Neuronal stem cell (in vitro differentiated cells): ENCODE measurements at regions not wholly inside any gene's neighbourhood (a gene's known extent, or its start where the extent isn't known, plus 50 kb on each side); places are given as distances from the start of the nearest gene placed in this dataset.

Experiments
- DNase-seq: peaks from one replicate; pipeline ENCODE4 v3.0.0-alpha.2; 2013; ENCODE audit warnings: low spot score
- H2AFZ ChIP-seq: one replicate; pipeline ENCODE4 v1.6.1; 2013; ENCODE audit warnings: mild to moderate bottlenecking, low read length, inconsistent platforms
- H2AK5ac ChIP-seq: 2 replicates; pipeline ENCODE4 v1.6.1; 2013; ENCODE audit warnings: low read depth, mild to moderate bottlenecking, inconsistent platforms, low read length, moderate library complexity, mixed read lengths
- H2BK120ac ChIP-seq: 2 replicates; pipeline ENCODE4 v1.6.1; 2013; ENCODE audit warnings: low read depth, mild to moderate bottlenecking, inconsistent platforms, low read length, moderate library complexity, mixed read lengths
- H2BK12ac ChIP-seq: one replicate; pipeline ENCODE4 v1.6.1; 2013; ENCODE audit warnings: low read length, inconsistent platforms
- H2BK15ac ChIP-seq: 2 replicates; pipeline ENCODE4 v1.6.1; 2013; ENCODE audit warnings: mild to moderate bottlenecking, low read length, inconsistent platforms, mixed read lengths
- H2BK5ac ChIP-seq: one replicate; pipeline ENCODE4 v1.6.1; 2013; ENCODE audit warnings: inconsistent platforms, mild to moderate bottlenecking, low read length, moderate library complexity
- H3K14ac ChIP-seq: one replicate; pipeline ENCODE4 v1.6.1; 2013; ENCODE audit warnings: low read length, inconsistent platforms
- H3K18ac ChIP-seq: 2 replicates; pipeline ENCODE4 v1.6.1; 2013; ENCODE audit warnings: low read length, inconsistent platforms
- H3K23ac ChIP-seq: 2 replicates; pipeline ENCODE4 v1.6.1; 2013; ENCODE audit warnings: low read depth, mild to moderate bottlenecking, mixed read lengths, low read length, inconsistent platforms; ENCODE audit not compliant: poor library complexity
- H3K27ac ChIP-seq: replicated peaks from 3 replicates; pipeline ENCODE4 v1.5.1; 2013; ENCODE audit warnings: low read length, inconsistent platforms
- H3K27me3 ChIP-seq, 3 experiments: 2 replicates each; pipeline ENCODE4 v1.6.1; 2013; ENCODE audit warnings: low read length in 3 of 3, mild to moderate bottlenecking in 2 of 3, inconsistent platforms in 1 of 3, low read depth in 1 of 3, mixed read lengths in 1 of 3, moderate library complexity in 1 of 3; ENCODE audit not compliant: control insufficient read depth in 3 of 3, insufficient read depth in 3 of 3
- H3K36me3 ChIP-seq, 2 donors: replicated peaks in 1 of 2; 2 replicates each; pipeline ENCODE4 v1.6.1; 2013; ENCODE audit warnings: low read length in 2 of 2; ENCODE audit not compliant: control insufficient read depth in 2 of 2, insufficient read depth in 2 of 2
- H3K4ac ChIP-seq: 2 replicates; pipeline ENCODE4 v1.6.1; 2013; ENCODE audit warnings: inconsistent platforms, mild to moderate bottlenecking, low read length, moderate library complexity
- H3K4me1 ChIP-seq, 2 donors: 1 replicate in 1 of 2; 2 replicates in 1 of 2; pipeline ENCODE4 v1.6.1; 2013; ENCODE audit warnings: low read length in 2 of 2, low read depth in 1 of 2; ENCODE audit not compliant: control insufficient read depth in 2 of 2, insufficient read depth in 1 of 2
- H3K4me2 ChIP-seq: one replicate; pipeline ENCODE4 v1.6.1; 2013; ENCODE audit warnings: mild to moderate bottlenecking, low read length, inconsistent platforms; ENCODE audit not compliant: insufficient read depth, poor library complexity, severe bottlenecking
- H3K4me3 ChIP-seq, 2 donors: 2 replicates each; pipeline ENCODE4 v1.5.1; 2013; ENCODE audit warnings: low read length in 2 of 2, mild to moderate bottlenecking in 2 of 2, inconsistent platforms in 1 of 2, moderate library complexity in 1 of 2
- H3K79me1 ChIP-seq: one replicate; pipeline ENCODE4 v1.6.1; 2013; ENCODE audit warnings: low read depth, mild to moderate bottlenecking, inconsistent platforms, low read length, moderate library complexity
- H3K9ac ChIP-seq: one replicate; pipeline ENCODE4 v1.6.1; 2013; ENCODE audit warnings: mild to moderate bottlenecking, low read depth, low read length, inconsistent platforms; ENCODE audit not compliant: poor library complexity
- H3K9me3 ChIP-seq, 2 donors: replicated peaks in 1 of 2; 2 replicates each; pipeline versions ENCODE3 to v1.6.1; 2013; ENCODE audit warnings: low read length in 2 of 2, mild to moderate bottlenecking in 2 of 2, inconsistent platforms in 1 of 2, low read depth in 1 of 2, mixed read lengths in 1 of 2, moderate library complexity in 1 of 2; ENCODE audit not compliant: control insufficient read depth in 2 of 2, insufficient read depth in 1 of 2
- H4K8ac ChIP-seq: one replicate; pipeline ENCODE4 v1.6.1; 2013; ENCODE audit warnings: low read depth, mild to moderate bottlenecking, inconsistent platforms, low read length, moderate library complexity
- H4K91ac ChIP-seq: one replicate; pipeline ENCODE4 v1.6.1; 2013; ENCODE audit warnings: low read length, low read depth, mild to moderate bottlenecking, inconsistent platforms; ENCODE audit not compliant: poor library complexity
- WGBS, 2 donors: extraction: QIAGEN DNeasy Blood & Tissue Kit; methylation state at CpG; one replicate each; pipeline ENCODE4 v1.1.7; 2013; ENCODE audit warnings: missing lambda C conversion rate in 2 of 2, mixed read lengths in 1 of 2; ENCODE audit not compliant: insufficient read length in 2 of 2, insufficient replicate concordance in 1 of 2; ENCODE audit errors: extremely low coverage in 2 of 2; 5-methylcytosine and 5-hydroxymethylcytosine counted together

DNA sequence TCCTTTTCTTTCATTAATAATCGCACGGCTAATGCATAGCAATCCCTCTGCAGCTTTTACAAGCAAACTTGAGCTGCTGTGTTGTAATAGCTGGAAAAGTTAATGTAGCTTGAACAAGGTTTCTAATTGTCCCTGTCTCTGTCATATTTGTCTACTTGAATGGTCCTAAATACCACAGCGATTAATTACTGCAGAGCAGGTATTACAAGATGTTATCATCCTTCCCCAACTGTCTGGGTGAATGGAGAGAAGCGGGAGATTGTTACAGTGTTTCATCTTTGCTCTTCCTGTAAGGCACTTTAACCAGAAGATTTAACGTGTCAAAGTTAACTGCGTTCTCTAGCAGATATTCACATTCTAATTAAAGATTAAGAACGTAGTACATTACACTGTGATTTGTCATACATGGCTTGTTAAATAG is 422.2 kb upstream of the POU3F3 start:
- H3K4ac ChIP-seq = no peak overlapping the region
- DNase-seq = no peak
- H3K79me1 ChIP-seq = no peaks in the 10 kb centered on the region
- H3K14ac ChIP-seq = no peak overlapping the region
- H4K8ac ChIP-seq = no peak overlapping the region
- H3K4me1 ChIP-seq = peaks cover 21 to 56% of the 10 kb centered on the region in 2 donors
- H2BK12ac ChIP-seq = no peak overlapping the region
- H2BK120ac ChIP-seq = no peak overlapping the region
- 100% methylated on average over 2 of the region's 7 CpGs; no CpG with 5 or more reads in 1 of the 2 donors for WGBS, 2 donors
- no peak overlapping the region for H3K18ac ChIP-seq
- H3K36me3 ChIP-seq = no peaks in the 10 kb centered on the region
- H3K27me3 ChIP-seq = no peaks in the 10 kb centered on the region
- no peak overlapping the region for H3K23ac ChIP-seq
- no peak overlapping the region for H3K4me3 ChIP-seq
- no peak overlapping the region for H2BK5ac ChIP-seq
- H3K27ac ChIP-seq = no peak overlapping the region
- H3K9me3 ChIP-seq = no peaks in the 10 kb centered on the region
- no peak overlapping the region for H2AFZ ChIP-seq
- no peak overlapping the region for H2BK15ac ChIP-seq
- H3K4me2 ChIP-seq = no peak overlapping the region
- H4K91ac ChIP-seq = no peak overlapping the region
- no peak overlapping the region for H3K9ac ChIP-seq
- H2AK5ac ChIP-seq = no peak overlapping the region

DNA sequence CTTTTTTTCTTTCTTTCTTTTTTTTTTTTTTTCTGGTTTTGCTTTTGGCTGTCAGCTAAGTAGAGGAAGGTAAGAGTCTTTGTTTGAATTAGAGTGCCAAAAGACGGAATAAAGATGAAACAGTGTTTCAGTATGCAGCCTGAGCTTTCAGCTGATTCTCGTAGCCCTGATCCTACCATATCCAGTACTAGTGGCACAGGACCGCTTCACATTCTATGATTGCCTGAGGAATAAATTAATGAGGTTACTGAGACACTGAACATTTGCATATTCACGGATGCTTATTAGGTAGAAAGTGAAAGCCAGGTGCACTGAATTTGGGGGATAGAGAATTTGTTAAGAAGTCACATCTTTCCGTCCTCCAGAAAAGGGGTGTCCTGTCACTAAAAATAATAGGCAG is 421.5 kb upstream of the POU3F3 start:
- Histone ChIP-seq H3K27me3 (no peaks in the 10 kb centered on the region), H3K18ac (no peak overlapping the region), H3K4me1 (peaks cover 21 to 53% of the 10 kb centered on the region in 2 donors), H3K79me1 (no peaks in the 10 kb centered on the region), H4K8ac (no peak overlapping the region), H3K23ac (no peak overlapping the region), H2BK5ac (no peak overlapping the region), H3K27ac (no peak overlapping the region), H2AK5ac (no peak overlapping the region), H2BK12ac (no peak overlapping the region), H3K4me2 (no peak overlapping the region), H3K14ac (no peak overlapping the region), H2BK15ac (no peak overlapping the region), H4K91ac (no peak overlapping the region), H3K4ac (no peak overlapping the region), H3K9ac (no peak overlapping the region), H2AFZ (no peak overlapping the region), H3K4me3 (no peak overlapping the region), H2BK120ac (no peak overlapping the region), H3K9me3 (no peaks in the 10 kb centered on the region), H3K36me3 (no peaks in the 10 kb centered on the region)
- WGBS, 2 donors = no CpG with 5 or more reads among the region's 5 CpGs
- DNase-seq = no peak

DNA sequence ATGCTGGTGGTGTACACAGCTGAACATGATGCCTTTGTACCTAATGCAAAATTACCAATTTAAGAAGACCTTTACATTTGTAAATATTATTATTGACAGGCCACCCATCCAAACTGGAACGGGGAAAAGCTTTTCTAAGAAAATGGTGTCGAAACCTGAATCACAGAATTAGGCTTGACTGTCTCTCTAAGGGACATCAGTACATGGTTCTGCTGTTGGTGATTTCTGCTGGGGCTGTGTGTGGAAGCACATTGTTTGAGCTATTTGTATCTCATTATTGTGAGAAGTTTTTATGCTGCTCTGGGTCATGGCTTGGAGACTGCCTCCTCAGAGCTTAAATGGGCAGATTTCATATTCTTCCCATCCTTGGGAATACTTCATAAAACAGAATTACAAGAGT is 420.9 kb upstream of the POU3F3 start:
- H3K27me3 ChIP-seq = no peaks in the 10 kb centered on the region
- H4K8ac ChIP-seq = no peak overlapping the region
- no peak overlapping the region for H3K27ac ChIP-seq
- no peaks in the 10 kb centered on the region for H3K79me1 ChIP-seq
- no peak overlapping the region for H2BK15ac ChIP-seq
- H3K4me2 ChIP-seq = no peak overlapping the region
- no peak overlapping the region for H2BK120ac ChIP-seq
- no peak for DNase-seq
- no peak overlapping the region for H3K14ac ChIP-seq
- no peak overlapping the region for H3K4me3 ChIP-seq
- no peaks in the 10 kb centered on the region for H3K36me3 ChIP-seq
- no peak overlapping the region for H3K23ac ChIP-seq
- H2BK12ac ChIP-seq = no peak overlapping the region
- peaks cover 0 to 5% of the 10 kb centered on the region in 2 donors for H3K9me3 ChIP-seq
- H4K91ac ChIP-seq = no peak overlapping the region
- H2BK5ac ChIP-seq = no peak overlapping the region
- no CpG with 5 or more reads among the region's 2 CpGs for WGBS, 2 donors
- H2AFZ ChIP-seq = peak overlapping the region; percentile 35
- H3K4ac ChIP-seq = no peak overlapping the region
- H3K18ac ChIP-seq = no peak overlapping the region
- peaks cover 21 to 53% of the 10 kb centered on the region in 2 donors for H3K4me1 ChIP-seq
- H3K9ac ChIP-seq = no peak overlapping the region
- no peak overlapping the region for H2AK5ac ChIP-seq

DNA sequence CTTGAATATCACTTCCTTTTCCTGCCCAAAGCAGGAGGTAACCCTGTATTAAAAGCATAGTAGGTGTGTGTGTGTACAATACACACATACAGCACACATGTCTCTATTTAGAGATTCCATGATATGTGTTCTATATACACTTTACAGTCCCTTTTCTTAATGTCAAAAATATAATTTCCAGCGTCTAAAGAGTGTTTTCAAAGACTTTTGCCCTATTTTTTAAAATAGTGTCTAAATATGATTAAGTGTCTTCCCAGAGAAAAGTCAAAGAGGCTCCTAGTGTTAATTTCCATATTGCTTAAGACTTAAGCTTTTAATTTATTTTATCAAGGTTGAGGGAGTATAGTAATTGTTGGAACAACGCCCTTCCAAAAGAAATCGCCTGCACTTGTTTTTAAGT is 420.3 kb upstream of the POU3F3 start:
- Histone ChIP-seq H3K36me3 (no peaks in the 10 kb centered on the region), H3K27ac (no peak overlapping the region), H4K91ac (no peak overlapping the region), H2BK5ac (no peak overlapping the region), H3K9me3 (peaks cover 0 to 10% of the 10 kb centered on the region in 2 donors), H2AFZ (peak overlapping the region; percentile 18), H3K4me1 (peaks cover 21 to 53% of the 10 kb centered on the region in 2 donors), H2BK15ac (no peak overlapping the region), H3K27me3 (no peaks in the 10 kb centered on the region), H3K14ac (no peak overlapping the region), H3K9ac (no peak overlapping the region), H3K4me3 (no peak overlapping the region), H2AK5ac (no peak overlapping the region), H3K23ac (no peak overlapping the region), H3K18ac (no peak overlapping the region), H3K79me1 (no peaks in the 10 kb centered on the region), H3K4me2 (no peak overlapping the region), H2BK12ac (no peak overlapping the region), H4K8ac (no peak overlapping the region), H2BK120ac (no peak overlapping the region), H3K4ac (no peak overlapping the region)
- DNase-seq = no peak
- no CpG with 5 or more reads among the region's 3 CpGs for WGBS, 2 donors
